ENCODE measurements at regions not wholly inside any gene's neighbourhood (a gene's known extent, or its start where the extent isn't known, plus 50 kb on each side); places are given as distances from the start of the nearest gene placed in this dataset.

DNA sequence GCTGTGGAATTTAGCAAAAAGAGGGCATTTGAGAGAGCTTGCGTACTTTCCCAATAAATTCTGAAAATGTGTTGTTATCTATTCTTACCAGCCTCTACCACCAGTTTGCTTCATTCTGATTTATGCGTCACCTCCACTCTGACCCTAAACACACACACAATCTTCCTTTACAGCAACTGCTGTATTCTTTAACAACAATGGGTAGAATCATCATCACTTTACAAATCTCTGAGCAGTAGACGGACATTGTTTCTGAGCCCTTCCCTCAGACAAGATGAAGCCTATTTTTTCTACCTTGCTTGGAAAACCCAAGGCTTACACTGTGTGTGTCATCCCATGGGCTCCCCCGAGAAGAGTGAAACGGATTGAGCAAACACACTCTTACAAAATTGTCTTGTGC lies 83.1 kb upstream of the RASA1 start:
- TF ChIP-seq, protein P1, sequence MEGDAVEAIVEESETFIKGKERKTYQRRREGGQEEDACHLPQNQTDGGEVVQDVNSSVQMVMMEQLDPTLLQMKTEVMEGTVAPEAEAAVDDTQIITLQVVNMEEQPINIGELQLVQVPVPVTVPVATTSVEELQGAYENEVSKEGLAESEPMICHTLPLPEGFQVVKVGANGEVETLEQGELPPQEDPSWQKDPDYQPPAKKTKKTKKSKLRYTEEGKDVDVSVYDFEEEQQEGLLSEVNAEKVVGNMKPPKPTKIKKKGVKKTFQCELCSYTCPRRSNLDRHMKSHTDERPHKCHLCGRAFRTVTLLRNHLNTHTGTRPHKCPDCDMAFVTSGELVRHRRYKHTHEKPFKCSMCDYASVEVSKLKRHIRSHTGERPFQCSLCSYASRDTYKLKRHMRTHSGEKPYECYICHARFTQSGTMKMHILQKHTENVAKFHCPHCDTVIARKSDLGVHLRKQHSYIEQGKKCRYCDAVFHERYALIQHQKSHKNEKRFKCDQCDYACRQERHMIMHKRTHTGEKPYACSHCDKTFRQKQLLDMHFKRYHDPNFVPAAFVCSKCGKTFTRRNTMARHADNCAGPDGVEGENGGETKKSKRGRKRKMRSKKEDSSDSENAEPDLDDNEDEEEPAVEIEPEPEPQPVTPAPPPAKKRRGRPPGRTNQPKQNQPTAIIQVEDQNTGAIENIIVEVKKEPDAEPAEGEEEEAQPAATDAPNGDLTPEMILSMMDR (IDR thresholded peaks at IDR 0.05; ENCODE audit: low read length), result no peak
- no peak for TF ChIP-seq EZH2 (IDR thresholded peaks at IDR 0.05; ENCODE audit: borderline replicate concordance, low read length)
